HepG2 (cell line): ENCODE measurements at regions not wholly inside any gene's neighbourhood (a gene's known extent, or its start where the extent isn't known, plus 50 kb on each side); places are given as distances from the start of the nearest gene placed in this dataset.

Experiments
- ATAC-seq: fragments of 200-7000 bp; cut with Tn5 transposase; 3 replicates; pipeline ENCODE4 v1.9.1; 2020; ENCODE audit warnings: mild to moderate bottlenecking, moderate library complexity
- BruUV-seq: library from RNA; stranded (reverse); fragments of 400-500 nt; replicated peaks from 2 replicates; lab custom pipeline; 2021; lab: Mats Ljungman, UMichigan
- CTCF ChIA-PET: fragments of 300-600 bp; formaldehyde crosslinking; extraction: SDS; loops from one replicate; lab custom pipeline; 2021; ENCODE audit warnings: low total read pairs, inconsistent platforms, low intra/inter-chr PET ratio; lab: Yijun Ruan, JAX
- POLR2A ChIA-PET: fragments of 350-600 bp; sonication (Branson Sonifier 250); formaldehyde crosslinking; loops from one replicate; lab custom pipeline; 2020; ENCODE audit warnings: antibody characterized with exemption, inconsistent platforms; lab: Yijun Ruan, JAX
- DNase-seq: peaks from one replicate; pipeline ENCODE4 v3.0.0-alpha.2; 2015; ENCODE audit warnings: low spot score
- FAIRE-seq: peaks from 3 replicates; lab custom pipeline; 2011; peaks lifted over from hg19 to GRCh38; lab: Jason Lieb, UNC
- H2AFZ ChIP-seq: one replicate; pipeline ENCODE4 v1.6.1; 2011; ENCODE audit warnings: low read length, inconsistent platforms
- H3K27ac ChIP-seq: fragments of 300-600 bp; 3 replicates; pipeline ENCODE4 v1.8.0; 2011; ENCODE audit warnings: mixed run types, mild to moderate bottlenecking, mixed read lengths, low read length, inconsistent platforms; ENCODE audit not compliant: insufficient read depth; ENCODE audit errors: extremely low read length
- H3K27me3 ChIP-seq, 2 experiments: fragments of 200-600 bp in 1 of 2; 2 replicates in 1 of 2; 3 replicates in 1 of 2; pipeline versions ENCODE4 v1.6.0 to v1.8.0; 2011; ENCODE audit warnings: low read length in 2 of 2, mild to moderate bottlenecking in 2 of 2, moderate library complexity in 2 of 2, inconsistent platforms in 1 of 2; ENCODE audit not compliant: insufficient read depth in 2 of 2, control insufficient read depth in 1 of 2
- H3K36me3 ChIP-seq, 2 experiments: fragments of 200-600 bp in 1 of 2; replicated peaks in 1 of 2; 2 replicates in 1 of 2; 3 replicates in 1 of 2; pipeline versions ENCODE4 v1.5.1 to v1.8.0; 2011; ENCODE audit warnings: low read length in 2 of 2, inconsistent platforms in 1 of 2; ENCODE audit not compliant: insufficient read depth in 2 of 2, control insufficient read depth in 1 of 2
- H3K4me1 ChIP-seq: 2 replicates; pipeline ENCODE4 v1.5.1; 2012; ENCODE audit warnings: low read length, inconsistent platforms; ENCODE audit not compliant: insufficient read depth
- H3K4me2 ChIP-seq: 2 replicates; pipeline ENCODE4 v1.6.0; 2011; ENCODE audit warnings: low read depth, low read length, inconsistent platforms
- H3K4me3 ChIP-seq, 3 experiments: fragments of 200-600 bp in 1 of 3; sonication (generic), shearing (Covaris generic) in 1 of 3; replicated peaks in 1 of 3; 2 replicates each; pipeline ENCODE4 v1.5.1; 2011 to 2016; ENCODE audit warnings: low read length in 3 of 3, inconsistent platforms in 2 of 3, low read depth in 2 of 3, mild to moderate bottlenecking in 2 of 3, control low read depth in 1 of 3, mixed read lengths in 1 of 3; ENCODE audit not compliant: insufficient read depth in 1 of 3
- H3K79me2 ChIP-seq: one replicate; pipeline ENCODE4 v1.6.1; 2011; ENCODE audit warnings: low read length, inconsistent platforms; ENCODE audit not compliant: insufficient read depth
- H3K9ac ChIP-seq: 2 replicates; pipeline ENCODE4 v1.6.0; 2011; ENCODE audit warnings: mild to moderate bottlenecking, low read depth, low read length, inconsistent platforms; ENCODE audit not compliant: insufficient read depth
- H3K9me3 ChIP-seq: 2 replicates; pipeline ENCODE4 v1.5.1; 2012; ENCODE audit warnings: mild to moderate bottlenecking, low read length
- H4K20me1 ChIP-seq: 2 replicates; pipeline ENCODE4 v1.6.0; 2011; ENCODE audit warnings: inconsistent platforms, mild to moderate bottlenecking, low read length, moderate library complexity; ENCODE audit not compliant: insufficient read depth
- ARNT2 ChIP-seq: sonication (generic); formaldehyde crosslinking; IDR thresholded peaks from 2 replicates; pipeline ENCODE4 v1.8.0; 2022; ENCODE audit warnings: mild to moderate bottlenecking, low read depth, missing genetic modification reagents, moderate library complexity
- ESRRA ChIP-seq: sonication (generic); formaldehyde crosslinking; IDR thresholded peaks from 2 replicates; pipeline ENCODE4 v1.5.1; 2020; ENCODE audit warnings: mild to moderate bottlenecking, low read depth, missing genetic modification reagents
- JARID2 ChIP-seq: sonication (generic); formaldehyde crosslinking; IDR thresholded peaks from 2 replicates; pipeline ENCODE4 v1.8.1; 2023; ENCODE audit warnings: missing genetic modification reagents, inconsistent platforms; ENCODE audit not compliant: insufficient replicate concordance
- MIER3 ChIP-seq: IDR thresholded peaks from 2 replicates; pipeline ENCODE4 v1.6.1; 2016; ENCODE audit warnings: missing compliant biosample characterization, borderline replicate concordance
- NR2F6 ChIP-seq, 2 experiments: IDR thresholded peaks; 2 replicates each; pipeline ENCODE4 v1.6.1; 2016; ENCODE audit warnings: antibody characterized with exemption in 1 of 2, mild to moderate bottlenecking in 1 of 2
- ONECUT2 ChIP-seq: sonication (generic); formaldehyde crosslinking; IDR thresholded peaks from 2 replicates; pipeline ENCODE4 v1.4.0; 2020; ENCODE audit warnings: missing genetic modification reagents
- REXO4 ChIP-seq: sonication (generic); formaldehyde crosslinking; IDR thresholded peaks from 2 replicates; pipeline ENCODE4 v1.8.0; 2022; ENCODE audit warnings: missing genetic modification reagents, mild to moderate bottlenecking, borderline replicate concordance
- RNF219 ChIP-seq: sonication (generic); formaldehyde crosslinking; IDR thresholded peaks from 2 replicates; pipeline ENCODE4 v1.5.0; 2020; ENCODE audit warnings: mild to moderate bottlenecking, missing genetic modification reagents
- ZHX2 ChIP-seq, 2 experiments: sonication (generic) in 1 of 2; formaldehyde crosslinking in 1 of 2; IDR thresholded peaks; 2 replicates each; pipeline versions ENCODE4 v1.6.1 to v1.9.0; 2014 to 2022; ENCODE audit warnings: antibody characterized with exemption in 1 of 2, borderline replicate concordance in 1 of 2, inconsistent platforms in 1 of 2, low read depth in 1 of 2, missing genetic modification reagents in 1 of 2
- ZNF343 ChIP-seq: sonication (generic); formaldehyde crosslinking; IDR thresholded peaks from 2 replicates; pipeline ENCODE4 v1.4.0; 2020; ENCODE audit warnings: mild to moderate bottlenecking, missing genetic modification reagents
- ZNF550 ChIP-seq: sonication (generic); formaldehyde crosslinking; IDR thresholded peaks from 2 replicates; pipeline ENCODE4 v1.4.0; 2020; ENCODE audit warnings: mild to moderate bottlenecking, missing genetic modification reagents, borderline replicate concordance
- ZNF558 ChIP-seq: sonication (generic); formaldehyde crosslinking; IDR thresholded peaks from 2 replicates; pipeline ENCODE4 v1.9.0; 2022; ENCODE audit warnings: mild to moderate bottlenecking, missing genetic modification reagents, borderline replicate concordance
- ZNF687 ChIP-seq: sonication (generic); formaldehyde crosslinking; IDR thresholded peaks from 2 replicates; pipeline ENCODE4 v1.5.1; 2020; ENCODE audit warnings: mild to moderate bottlenecking, missing genetic modification reagents, moderate library complexity
- WGBS: methylation state at CpG from one replicate; pipeline ENCODE4 v1.1.6; 2017; ENCODE audit warnings: low lambda C conversion rate; 5-methylcytosine and 5-hydroxymethylcytosine counted together
- in situ Hi-C: cut with HindIII; loops from 2 replicates; pipeline ENCODE4 v1.10.0; 2017; ENCODE audit warnings: low pct_unique_long_range_greater_than_20kb; ENCODE audit not compliant: extremely low pct_ligation_motif_present
- intact Hi-C: fragments of 100-400 bp; cut with micrococcal nuclease; formaldehyde crosslinking; loops from one replicate; pipeline ENCODE4 v1.10.0; 2022; ENCODE audit not compliant: unreplicated experiment

GRCh38 chr5:112068593-112068992 is 311.6 kb upstream of the NREP start:
- intact Hi-C loops (no loop called here), in situ Hi-C loops (no loop called here)
- H3K27me3 ChIP-seq = no peaks in the 10 kb centered on the region
- no peaks in the 10 kb centered on the region for H3K36me3 ChIP-seq
- WGBS = 0% methylated on average over 3 of the region's 3 CpGs
- no peak overlapping the region for H2AFZ ChIP-seq
- H3K4me2 ChIP-seq = no peak overlapping the region
- ATAC-seq = no peak
- FAIRE-seq = no peak
- DNase-seq = no peak
- H3K9me3 ChIP-seq = no peaks in the 10 kb centered on the region
- CTCF ChIA-PET = no interaction called here
- H3K4me3 ChIP-seq = no peak overlapping the region
- no peak overlapping the region for H3K9ac ChIP-seq
- H3K79me2 ChIP-seq = no peaks in the 10 kb centered on the region
- no peaks in the 10 kb centered on the region for H4K20me1 ChIP-seq
- no TSS peak for BruUV-seq
- no peaks in the 10 kb centered on the region for H3K4me1 ChIP-seq
- TF ChIP-seq ESRRA (CRISPR knock-in tag) (no peak), NR2F6 (IDR thresholded peaks at IDR 0.05) (no peak), NR2F6 (CRISPR knock-in tag; IDR thresholded peaks at IDR 0.05) (no peak), ZHX2 (IDR thresholded peaks at IDR 0.05; ENCODE audit: low read depth) (no peak), ZHX2 (CRISPR knock-in tag; IDR thresholded peaks at IDR 0.05; ENCODE audit: borderline replicate concordance) (no peak), ARNT2 (CRISPR knock-in tag) (no peak), RNF219 (CRISPR knock-in tag) (no peak), MIER3 (CRISPR knock-in tag) (no peak), REXO4 (CRISPR knock-in tag) (no peak), ONECUT2 (CRISPR knock-in tag) (no peak), ZNF343 (CRISPR knock-in tag) (no peak), ZNF550 (CRISPR knock-in tag) (no peak), ZNF558 (CRISPR knock-in tag) (no peak), JARID2 (CRISPR knock-in tag) (no peak), ZNF687 (no peak)
- TF ChIP-seq, all 625 proteins: peak for 0
- POLR2A ChIA-PET = no interaction called here
- no peak overlapping the region for H3K27ac ChIP-seq
